GM19238 (cell line): ENCODE measurements at regions not wholly inside any gene's neighbourhood (a gene's known extent, or its start where the extent isn't known, plus 50 kb on each side); places are given as distances from the start of the nearest gene placed in this dataset.

Experiments
- DNase-seq: peaks from one replicate; pipeline ENCODE4 v3.0.0; 2011; ENCODE audit warnings: low spot score; ENCODE audit not compliant: insufficient read length

DNA sequence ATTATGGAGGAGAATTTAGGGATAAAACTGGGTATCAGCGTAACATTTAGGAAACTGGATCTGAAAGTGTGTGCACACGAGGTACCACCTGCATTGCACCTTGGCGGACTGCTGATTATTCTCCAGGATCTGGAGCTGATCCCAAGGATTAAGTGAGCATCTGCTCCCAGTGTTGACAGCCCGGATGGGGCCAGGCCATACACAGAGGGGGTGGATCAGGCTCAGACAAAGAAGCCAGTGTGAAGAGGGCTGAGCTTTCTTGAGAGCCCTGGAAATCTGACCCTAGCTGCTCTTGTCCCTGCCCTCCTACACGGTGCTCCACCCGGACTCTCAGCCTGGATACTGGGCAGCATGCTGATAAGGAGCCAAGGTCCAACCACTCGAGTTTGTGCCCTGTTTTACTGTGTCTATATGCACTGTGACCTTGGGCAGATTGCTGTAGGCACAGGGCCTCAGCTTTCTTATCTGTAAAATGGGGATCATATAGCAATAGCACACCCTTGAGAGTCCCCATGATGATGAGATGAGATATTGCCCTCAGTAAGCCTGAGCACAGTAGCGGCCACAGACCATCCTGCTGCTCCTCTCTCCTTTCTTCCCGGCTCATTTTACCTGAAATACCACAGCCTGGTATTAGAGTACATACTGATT lies 396.8 kb upstream of the CELF4 start:
- DNase-seq: no peak

DNA sequence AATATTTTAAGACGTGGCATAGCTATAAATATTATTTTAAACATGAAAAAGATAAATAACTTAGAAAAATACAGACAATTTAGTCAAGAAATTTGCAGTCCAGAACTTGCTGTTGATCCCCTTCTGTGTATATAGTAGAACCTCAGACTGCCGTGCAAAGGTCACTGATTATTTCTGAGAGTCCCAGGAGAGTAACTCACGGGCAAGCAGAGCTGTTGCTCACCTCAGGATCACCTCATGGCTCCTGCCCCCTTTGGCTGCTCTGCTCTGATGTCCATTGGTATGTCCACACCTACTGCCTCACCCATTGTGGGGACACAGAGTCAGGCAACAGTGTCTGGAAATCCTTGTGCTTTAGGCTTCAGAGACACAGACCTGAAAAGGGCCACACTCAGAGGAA lies 392.9 kb upstream of the CELF4 start:
- no peak for DNase-seq

GRCh38 chr18:37956902-37957301 lies 391.3 kb upstream of the CELF4 start:
- no peak for DNase-seq

GRCh38 chr18:37956020-37956419 lies 390.4 kb upstream of the CELF4 start:
- DNase-seq: no peak

DNA sequence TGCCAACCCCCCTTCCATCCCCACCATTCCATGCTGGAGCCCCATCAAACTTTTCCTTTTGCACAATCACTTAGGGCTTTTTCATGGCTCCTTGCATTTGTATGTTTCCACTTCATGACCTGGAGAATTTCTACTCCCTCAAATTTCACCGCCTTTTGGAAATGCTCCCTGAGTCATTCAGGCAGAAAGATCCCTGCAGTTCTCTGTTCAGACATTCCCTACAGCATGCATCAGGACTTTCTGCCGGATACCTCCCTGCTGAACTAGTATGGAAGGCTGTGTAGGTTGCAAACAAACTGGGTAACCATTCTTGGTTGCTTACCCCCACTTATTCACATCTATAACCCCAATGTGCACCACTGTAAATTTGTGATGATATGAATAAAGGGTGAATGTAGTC lies 389.6 kb upstream of the CELF4 start:
- DNase-seq: no peak

DNA sequence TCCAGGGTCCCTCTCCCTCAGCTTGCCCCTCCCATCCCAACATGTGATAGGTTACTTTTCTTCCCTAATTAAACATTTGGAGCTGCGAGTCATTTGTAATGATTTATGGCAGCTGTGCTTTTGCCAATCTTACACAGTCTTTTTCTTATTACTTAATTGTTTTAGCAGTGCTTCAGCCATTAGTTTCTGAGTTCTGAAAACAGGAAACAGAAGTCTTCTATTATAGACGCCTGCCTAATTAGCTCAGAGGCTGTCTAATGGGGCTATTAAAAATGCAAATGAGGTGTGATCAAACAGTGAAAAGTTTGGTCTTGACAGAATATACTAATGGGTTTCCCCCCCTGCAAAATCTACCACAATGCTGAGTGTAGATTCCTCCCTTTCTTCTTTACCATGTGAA lies 388.3 kb upstream of the CELF4 start:
- no peak for DNase-seq

DNA sequence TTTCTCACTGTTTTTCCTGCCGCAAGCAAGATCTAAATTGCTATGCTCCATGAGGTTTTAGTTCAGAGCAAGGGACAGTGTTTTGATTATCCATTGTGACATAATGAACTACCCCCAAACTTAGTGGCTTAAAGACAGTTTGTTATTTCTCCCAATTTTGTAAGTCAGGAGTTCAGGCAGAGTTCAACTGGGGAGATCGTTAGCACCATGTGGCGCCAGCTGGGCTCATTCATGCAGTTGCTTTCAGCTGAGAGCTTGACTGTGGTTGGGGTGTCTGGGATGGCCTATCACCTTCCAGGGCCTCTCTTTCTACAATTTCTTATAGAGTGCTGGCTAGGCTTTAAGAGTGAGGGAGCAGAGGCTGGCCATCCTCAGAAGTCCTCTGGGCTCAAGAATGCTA lies 382.9 kb upstream of the CELF4 start:
- no peak for DNase-seq

- no peak for DNase-seq
Observed at GRCh38 chr18:37946324-37946723, 380.7 kb upstream of the CELF4 start.

DNA sequence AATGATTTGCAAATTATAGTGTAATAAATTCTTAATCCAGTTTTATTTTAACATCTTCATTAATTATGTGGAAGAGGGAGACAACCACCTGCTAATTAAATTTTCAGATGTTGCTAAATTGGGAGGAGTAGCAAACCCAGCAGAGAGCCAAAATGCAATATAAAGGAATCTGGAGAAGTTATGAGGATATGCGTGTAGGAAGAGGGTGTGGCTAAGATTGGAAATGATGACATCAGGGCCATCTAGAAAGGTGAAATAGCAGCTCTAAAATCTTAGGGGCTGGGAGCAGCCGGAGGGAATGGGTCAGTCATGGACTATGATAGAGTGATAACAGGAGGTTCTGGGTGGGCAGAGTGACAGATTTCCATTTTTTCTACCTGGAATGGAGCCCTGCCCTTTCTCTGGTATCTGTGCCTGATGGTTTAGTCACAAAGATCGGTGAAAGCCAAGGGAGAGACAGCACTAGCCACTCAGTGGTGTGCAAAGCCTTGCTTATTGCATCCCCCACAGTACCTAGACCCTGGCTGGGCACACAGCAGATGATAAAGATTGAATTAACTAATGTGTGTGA lies 379.2 kb upstream of the CELF4 start:
- DNase-seq: no peak

DNA sequence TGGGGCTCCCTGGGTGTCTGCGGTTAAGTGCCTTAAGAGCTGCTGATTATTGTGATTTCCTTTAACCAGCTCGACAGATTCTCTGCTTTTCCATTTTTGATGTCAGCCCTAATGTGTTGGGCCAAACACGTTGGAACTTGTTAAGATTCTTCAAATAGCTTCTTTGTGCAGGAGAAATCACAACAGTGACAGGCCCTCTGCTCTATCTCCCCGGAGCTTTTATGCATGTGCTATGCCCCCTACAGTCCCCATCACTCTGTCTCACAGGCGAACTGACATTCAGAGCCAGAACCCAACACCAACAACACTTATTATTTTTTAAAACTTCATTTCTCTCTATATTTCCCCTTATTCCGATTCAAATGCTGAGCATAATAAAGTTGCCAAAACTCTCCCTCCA lies 371.7 kb upstream of the CELF4 start:
- no peak for DNase-seq

DNA sequence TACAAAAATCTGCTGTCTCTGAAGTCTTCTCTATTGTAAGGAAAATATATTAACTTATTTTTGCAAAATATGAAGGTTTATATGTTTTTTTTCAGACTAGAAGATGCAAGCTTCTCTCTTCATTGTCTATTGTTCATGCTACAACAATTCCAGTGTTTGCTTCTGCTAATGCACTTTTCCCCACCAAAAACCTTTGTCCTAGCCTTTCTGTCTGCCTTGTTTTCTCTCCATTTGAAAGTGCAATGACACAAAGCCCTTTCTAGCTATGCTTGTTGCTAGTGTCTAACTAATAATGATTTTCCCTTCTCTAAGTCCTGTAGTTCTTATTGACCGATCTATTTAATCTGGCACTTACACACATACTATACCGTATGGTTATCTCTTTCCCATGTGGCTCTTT lies 369.5 kb upstream of the CELF4 start:
- no peak for DNase-seq

DNA sequence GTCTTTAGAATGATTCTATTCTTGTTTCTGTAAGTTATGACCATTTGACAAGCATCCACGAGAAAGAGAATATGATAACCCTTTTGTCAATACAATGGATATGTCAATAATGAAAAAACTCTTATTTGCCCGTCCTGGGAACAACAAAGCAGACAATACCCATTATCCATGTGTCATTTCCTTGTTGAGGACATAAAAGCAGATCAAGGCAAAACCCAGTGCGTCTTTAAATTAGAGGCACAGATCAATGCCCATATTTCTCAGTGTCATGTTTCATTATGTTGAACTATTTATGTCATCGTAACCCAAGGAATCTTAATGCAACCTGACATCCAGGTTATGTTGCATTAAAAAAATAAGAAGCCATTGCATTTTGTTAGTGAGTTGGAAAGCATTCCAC lies 365.0 kb upstream of the CELF4 start:
- DNase-seq: no peak

GRCh38 chr18:37922162-37922561 lies 356.6 kb upstream of the CELF4 start:
- DNase-seq: no peak

- DNase-seq: no peak
Observed at GRCh38 chr18:37920865-37921264, 355.3 kb upstream of the CELF4 start.

DNA sequence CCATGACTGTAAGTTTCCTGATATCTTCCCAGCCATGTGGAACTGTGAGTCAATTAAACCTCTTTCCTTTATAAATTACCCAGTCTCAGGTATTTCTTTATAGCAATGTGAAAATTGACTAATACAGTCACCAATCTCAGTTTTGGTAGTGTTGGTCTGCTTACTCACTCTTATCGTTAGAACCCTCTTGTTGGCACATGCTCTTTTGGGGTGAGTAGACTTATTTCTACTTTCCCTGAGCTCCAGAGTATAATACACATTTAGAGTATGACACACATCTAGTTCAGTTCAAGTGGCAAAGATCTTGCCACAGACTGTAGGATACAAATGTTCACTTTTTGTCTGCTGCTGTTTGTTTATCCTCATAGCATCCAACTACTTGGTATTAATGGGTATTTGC lies 347.5 kb upstream of the CELF4 start:
- DNase-seq: no peak

GRCh38 chr18:37902344-37902743 lies 336.7 kb upstream of the CELF4 start:
- no peak for DNase-seq

GRCh38 chr18:37900326-37900725 lies 334.7 kb upstream of the CELF4 start:
- DNase-seq: no peak

DNA sequence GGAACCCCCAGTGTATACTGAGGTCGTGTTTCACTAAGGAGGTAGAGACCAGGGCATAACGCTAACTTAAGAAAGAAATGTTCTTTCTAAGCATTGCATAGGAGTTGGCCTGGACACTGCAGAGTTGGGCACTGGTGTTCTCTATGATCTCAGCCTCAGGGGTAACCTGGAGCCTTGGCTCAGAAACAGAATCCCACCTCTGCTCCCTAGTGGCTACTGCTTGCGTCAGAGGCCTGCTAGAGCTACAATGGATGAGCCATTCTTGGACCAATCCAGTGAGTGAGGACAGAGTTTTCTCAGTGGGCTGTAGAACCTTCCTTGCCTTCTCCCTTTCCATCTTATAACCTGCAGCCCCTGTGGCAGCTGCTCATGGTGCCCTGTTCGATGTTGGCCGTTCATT lies 324.4 kb upstream of the CELF4 start:
- no peak for DNase-seq

DNA sequence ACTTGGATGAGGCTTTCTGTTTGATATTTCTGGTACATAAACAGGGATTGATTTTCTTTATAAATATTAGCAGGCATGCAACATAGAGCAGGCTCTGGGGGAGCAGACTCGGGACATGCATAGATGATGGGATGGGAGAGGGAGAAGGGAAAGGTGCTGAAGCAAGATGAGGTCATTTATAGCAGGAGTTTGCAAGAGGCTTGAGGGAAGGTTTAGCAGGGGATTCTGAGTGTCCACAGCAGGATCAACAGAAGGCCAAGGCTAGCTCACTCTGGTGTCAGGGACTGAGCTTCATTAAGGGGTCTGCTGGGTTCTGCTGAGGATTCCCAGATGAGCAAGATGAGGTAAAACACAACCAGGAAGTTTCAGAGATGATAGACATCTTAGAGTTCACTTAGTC lies 309.1 kb upstream of the CELF4 start:
- no peak for DNase-seq

GRCh38 chr18:37873416-37873815 lies 307.8 kb upstream of the CELF4 start:
- no peak for DNase-seq

DNA sequence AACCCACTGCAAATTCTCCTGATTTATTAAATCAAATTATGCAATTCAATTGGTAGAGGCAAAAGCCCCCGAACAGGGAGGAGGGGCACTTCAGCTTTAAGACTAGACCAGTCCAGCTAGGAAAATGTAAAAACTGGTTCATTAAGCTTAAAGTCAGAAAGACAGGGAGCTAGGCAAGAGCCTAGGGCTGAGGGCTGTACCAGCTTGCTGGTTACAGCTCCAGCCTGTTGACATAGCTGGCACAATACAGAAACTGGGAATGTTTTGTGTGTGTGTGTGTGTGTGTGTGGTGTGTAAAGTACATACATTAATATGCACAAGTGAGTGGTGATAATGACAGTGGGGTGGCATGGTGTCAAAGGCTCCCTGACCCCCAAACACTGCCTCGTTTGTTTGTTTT lies 307.0 kb upstream of the CELF4 start:
- DNase-seq: no peak

DNA sequence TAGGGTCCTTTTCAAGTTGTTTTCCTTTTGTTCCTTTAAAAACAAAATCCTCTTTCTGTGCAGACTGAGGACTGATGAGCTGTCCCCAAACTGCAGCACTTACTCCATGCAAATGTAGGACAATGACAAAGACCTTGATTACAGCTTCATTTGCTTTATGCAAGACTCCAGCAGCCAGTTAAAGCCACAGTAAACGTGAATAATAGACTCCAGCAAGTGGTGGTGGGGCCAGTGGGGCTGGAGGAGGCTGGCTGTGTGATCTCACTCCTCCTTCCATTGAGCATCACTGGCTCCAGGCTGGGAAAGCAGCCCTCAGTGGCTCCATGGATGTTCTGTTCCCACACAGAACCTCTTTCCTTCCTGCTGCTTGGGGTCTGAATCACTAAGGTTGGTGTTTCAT lies 306.0 kb upstream of the CELF4 start:
- no peak for DNase-seq

DNA sequence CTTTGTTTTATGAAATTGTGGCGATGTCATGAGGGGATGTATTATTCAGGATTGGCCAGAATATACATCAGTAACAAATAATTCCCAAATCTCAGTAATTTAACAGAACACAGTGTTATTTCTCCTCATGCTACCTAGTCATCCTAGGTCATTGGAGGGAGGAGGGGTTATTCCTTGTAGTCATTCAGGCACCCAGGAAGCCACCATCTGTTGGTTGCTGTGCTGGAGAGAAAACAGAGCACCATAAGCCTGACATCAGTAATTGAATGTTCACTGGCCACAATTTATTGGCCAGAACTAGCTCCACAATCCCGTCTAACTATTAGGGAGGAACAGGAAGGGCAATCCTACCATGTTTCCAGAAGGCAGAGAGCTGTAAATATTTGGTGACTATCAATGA lies 303.5 kb upstream of the CELF4 start:
- DNase-seq: no peak

GRCh38 chr18:37864122-37864521 lies 298.5 kb upstream of the CELF4 start:
- DNase-seq: no peak
